GM13976 (cell line): ENCODE measurements at regions not wholly inside any gene's neighbourhood (a gene's known extent, or its start where the extent isn't known, plus 50 kb on each side); places are given as distances from the start of the nearest gene placed in this dataset.

ENCODE experiments used
- DNase-seq: peaks from one replicate; pipeline ENCODE4 v3.0.0; 2012; ENCODE audit warnings: low spot score
- in situ Hi-C: fragments of 300-500 bp; cut with MboI; formaldehyde crosslinking; loops from one replicate; pipeline ENCODE4 v1.12.0; 2022; ENCODE audit warnings: low sequenced_read_pairs, mixed read lengths, inconsistent platforms; ENCODE audit not compliant: unreplicated experiment
- TF ChIP-seq, protein P1 (sequence below): IDR thresholded peaks from 2 replicates; pipeline ENCODE4 v1.5.1; 2012; ENCODE audit warnings: borderline replicate concordance, mild to moderate bottlenecking; ENCODE audit not compliant: insufficient read depth; ENCODE audit errors: extremely low read depth, missing control alignments, control extremely low read depth

DNA sequence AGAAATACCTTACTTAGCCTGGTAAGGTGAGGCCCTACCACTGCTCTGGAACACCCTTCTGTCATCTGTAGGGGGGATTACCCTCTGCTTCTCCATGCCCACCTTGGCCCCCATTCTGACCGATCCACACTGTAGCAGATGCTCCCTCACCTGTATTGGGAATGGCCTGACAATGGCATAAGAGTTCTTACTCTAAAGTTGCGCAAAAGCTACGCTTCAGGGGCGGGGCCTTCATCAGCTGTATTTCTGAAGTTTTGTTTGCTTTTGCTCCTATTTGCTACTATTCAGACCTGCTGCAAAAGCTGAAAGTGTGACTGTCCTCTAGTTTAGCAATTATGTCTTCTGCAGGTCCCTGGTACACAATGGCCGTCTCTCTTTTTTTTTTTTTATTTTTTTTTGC, 252.6 kb downstream of the TLE3 start:
- DNase-seq: no peak
- TF ChIP-seq, protein P1, sequence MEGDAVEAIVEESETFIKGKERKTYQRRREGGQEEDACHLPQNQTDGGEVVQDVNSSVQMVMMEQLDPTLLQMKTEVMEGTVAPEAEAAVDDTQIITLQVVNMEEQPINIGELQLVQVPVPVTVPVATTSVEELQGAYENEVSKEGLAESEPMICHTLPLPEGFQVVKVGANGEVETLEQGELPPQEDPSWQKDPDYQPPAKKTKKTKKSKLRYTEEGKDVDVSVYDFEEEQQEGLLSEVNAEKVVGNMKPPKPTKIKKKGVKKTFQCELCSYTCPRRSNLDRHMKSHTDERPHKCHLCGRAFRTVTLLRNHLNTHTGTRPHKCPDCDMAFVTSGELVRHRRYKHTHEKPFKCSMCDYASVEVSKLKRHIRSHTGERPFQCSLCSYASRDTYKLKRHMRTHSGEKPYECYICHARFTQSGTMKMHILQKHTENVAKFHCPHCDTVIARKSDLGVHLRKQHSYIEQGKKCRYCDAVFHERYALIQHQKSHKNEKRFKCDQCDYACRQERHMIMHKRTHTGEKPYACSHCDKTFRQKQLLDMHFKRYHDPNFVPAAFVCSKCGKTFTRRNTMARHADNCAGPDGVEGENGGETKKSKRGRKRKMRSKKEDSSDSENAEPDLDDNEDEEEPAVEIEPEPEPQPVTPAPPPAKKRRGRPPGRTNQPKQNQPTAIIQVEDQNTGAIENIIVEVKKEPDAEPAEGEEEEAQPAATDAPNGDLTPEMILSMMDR: no peak
- in situ Hi-C loops: no loop called here

DNA sequence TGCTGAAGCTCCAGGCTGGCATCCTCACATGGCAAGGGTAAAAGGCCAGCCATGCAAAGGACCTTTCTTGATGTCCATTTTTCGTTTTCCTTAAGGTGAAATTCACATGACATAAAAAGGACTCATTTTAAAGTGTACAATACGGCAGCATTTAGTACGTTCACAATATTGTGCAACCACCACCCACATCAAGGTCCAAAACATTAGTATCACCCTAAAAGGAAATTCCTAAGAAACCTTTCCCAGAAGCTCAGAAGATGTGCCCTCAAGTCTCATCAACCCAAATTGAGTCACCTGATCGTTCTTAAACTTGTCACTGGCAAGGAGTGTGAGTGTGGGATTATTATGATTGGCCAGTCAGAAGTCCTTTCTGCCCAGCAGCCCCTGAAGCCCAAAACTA, 250.1 kb downstream of the TLE3 start:
- TF ChIP-seq, protein P1: no peak
- in situ Hi-C loops: no loop called here
- DNase-seq: no peak

DNA sequence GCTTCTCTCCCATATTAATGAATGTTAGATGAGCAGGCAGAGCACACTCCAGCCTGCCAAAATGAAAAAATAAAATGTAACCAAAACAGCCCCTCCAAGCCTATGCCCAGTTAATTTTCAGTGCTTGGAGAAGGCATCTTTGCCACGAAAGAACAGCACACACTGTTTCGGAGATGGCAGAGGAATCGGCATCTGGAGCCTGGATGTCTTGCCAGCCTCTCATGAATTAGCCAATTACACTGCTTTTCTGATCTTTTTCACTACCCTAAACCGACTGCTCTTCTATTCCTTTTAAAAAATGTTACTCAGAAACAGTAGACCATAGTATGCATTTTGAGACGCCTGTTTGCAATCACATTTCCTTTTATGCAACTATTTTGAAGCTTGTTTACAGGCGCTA, 249.6 kb downstream of the TLE3 start:
- DNase-seq: no peak
- in situ Hi-C loops: no loop called here
- TF ChIP-seq, protein P1: no peak

DNA sequence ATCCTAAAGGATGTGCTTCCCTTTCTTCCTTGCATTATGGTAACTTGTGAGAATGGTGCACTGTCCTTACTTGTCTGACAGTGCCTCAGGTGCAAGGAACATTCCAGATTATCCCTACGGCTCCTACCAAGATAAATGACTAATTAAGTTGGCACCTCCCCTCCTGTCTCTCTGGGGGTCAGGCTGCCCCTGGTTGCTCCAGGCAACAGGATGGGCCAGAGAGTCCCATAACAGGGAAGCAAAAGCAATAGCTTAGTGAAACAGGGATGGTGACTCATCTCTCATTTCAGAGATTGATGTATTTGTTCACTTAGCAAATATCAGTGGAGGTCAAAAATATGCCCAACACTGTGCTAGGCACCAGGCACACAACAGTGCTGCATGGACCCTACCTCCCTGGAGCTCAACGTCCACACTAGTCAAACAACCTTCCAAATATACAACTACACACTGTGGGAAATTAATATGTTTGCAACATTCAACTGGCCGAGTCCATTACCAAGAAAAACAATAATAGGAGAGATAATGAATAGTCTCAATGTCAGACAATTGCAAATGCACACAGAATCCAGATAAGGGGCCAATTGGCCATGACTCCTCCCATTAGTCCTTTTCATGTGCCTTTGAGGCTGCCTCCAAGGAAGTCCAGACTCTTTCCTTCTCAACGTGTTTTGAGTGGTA, 249.0 kb downstream of the TLE3 start:
- TF ChIP-seq, protein P1: no peak
- no peak for DNase-seq
- in situ Hi-C loops: no loop called here

DNA sequence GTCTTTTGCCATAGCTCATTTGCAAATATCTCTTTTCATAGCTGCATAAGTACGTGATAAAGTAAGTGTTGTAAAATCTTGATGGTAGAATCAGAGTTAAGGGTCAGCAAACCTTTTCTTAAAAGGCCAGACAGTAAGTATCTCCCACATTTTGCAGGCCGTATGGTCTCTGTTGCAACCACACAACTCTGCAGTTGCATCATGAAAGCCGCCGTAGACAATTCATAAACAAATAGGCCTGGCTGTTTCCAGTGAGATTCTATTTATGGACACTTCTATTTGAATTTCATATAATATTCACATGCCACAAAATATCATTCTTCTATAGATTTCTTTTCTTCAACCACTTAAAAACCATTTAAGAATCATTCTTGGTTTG, 248.5 kb downstream of the TLE3 start:
- no peak for DNase-seq
- in situ Hi-C loops: no loop called here
- TF ChIP-seq, protein P1: no peak

DNA sequence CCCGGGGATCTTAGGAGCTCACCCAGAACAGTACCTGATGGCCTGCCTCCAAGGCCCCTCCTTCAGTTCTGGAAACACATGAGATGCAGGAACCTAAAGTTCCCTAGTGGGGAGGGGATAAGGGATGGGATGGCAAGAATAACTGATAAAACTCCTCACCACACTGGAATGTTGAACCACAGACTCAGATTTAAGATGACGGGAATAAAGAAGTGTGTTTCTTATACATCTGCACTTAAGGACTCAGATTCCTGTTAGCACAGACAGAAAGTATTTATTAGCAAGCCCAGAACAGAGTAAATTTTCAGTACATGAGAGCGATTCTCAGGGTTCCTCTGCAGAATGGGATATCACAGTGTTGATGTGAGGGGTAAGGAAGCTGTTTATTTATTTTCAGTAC, 245.2 kb downstream of the TLE3 start:
- no peak for DNase-seq
- TF ChIP-seq, protein P1: no peak
- in situ Hi-C loops: no loop called here
